ENCODE measurements at regions not wholly inside any gene's neighbourhood (a gene's known extent, or its start where the extent isn't known, plus 50 kb on each side); places are given as distances from the start of the nearest gene placed in this dataset.
"Not testable (repeated sequence)": the region's sequence is repeated elsewhere in the genome, so short reads cannot be mapped to it uniquely, and the experiment has no call there.

DNA sequence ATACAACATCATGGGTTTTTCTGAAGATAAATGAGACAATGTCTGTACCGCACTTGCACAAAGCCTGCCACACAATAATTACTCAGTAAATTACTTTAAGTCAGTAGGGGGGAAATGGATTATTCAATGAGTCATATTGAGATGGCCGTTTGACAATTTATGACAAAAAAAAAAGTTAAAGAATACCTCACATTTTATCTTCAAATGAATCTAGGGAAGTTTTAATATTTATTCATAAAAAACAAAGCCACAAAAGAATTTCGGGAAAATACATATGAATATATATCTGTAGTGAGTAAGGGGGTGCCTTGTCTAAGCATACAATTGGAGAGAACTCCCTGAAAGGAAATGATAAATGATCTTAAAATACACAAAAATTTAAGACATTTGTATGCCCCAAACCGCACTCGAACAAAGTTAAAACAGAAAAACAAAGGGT, 197.0 kb upstream of the SLC7A11 start:
- no peak for DNase-seq (ENCODE audit: low read depth)
- no peak overlapping the region for H3K4me3 ChIP-seq (ENCODE audit: low read depth, low read length)
- TF ChIP-seq CTCF (IDR thresholded peaks at IDR 0.05; ENCODE audit: insufficient read depth, low read depth, low read length, missing control alignments), result no peak

DNA sequence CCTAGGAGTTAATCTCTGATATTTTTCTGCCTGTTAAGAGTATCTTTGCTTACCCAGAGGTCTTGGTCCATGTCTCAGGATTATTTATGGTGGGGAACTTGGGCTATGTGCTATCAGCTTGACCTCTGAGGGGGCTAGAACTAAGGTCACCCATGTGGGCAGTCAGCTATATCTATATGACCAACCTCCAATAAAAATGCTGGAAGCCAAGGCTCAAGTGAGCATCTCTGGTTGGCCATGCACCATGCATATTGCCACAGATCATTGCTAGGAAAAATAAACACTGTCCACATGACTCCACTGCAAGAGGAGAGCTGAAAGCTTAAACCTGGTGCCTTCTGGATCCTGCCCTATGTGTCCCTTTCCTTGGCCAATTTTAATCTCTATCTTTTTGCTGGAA, 196.5 kb upstream of the SLC7A11 start:
- no peak for DNase-seq (ENCODE audit: low read depth)
- H3K4me3 ChIP-seq (ENCODE audit: low read depth, low read length), result no peak overlapping the region
- no peak for TF ChIP-seq CTCF (IDR thresholded peaks at IDR 0.05; ENCODE audit: insufficient read depth, low read depth, low read length, missing control alignments)

DNA sequence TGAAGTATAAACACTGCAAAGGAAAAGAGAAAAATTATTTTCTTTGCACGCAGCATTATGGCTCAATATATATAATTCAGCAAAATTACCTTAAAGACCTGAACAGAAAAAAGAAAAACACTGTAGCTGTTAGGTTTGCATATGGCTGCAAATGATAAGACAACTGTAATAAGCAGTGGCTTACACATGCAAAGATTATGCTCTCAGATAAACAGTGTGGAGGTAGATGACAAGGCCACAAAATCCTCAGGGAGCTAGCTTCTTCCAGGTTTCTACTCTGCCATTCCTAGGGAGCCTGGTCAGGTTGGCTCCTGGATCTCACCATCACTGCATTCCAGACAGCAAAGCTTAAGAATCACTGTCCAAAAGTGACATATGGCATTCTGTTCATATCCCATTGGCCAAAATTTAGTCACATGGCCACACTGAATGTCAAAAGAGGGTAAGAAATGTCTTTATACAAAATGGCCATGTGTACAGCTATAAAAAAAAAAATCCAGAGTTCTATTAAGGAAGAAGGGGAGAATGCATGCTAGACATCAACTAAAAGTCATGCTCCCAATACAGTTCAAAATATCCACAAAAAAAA, 195.2 kb upstream of the SLC7A11 start:
- H3K4me3 ChIP-seq (ENCODE audit: low read depth, low read length), result no peak overlapping the region
- DNase-seq (ENCODE audit: low read depth), result no peak
- no peak for TF ChIP-seq CTCF (IDR thresholded peaks at IDR 0.05; ENCODE audit: insufficient read depth, low read depth, low read length, missing control alignments)

- not testable (repeated sequence) for H3K4me3 ChIP-seq (ENCODE audit: low read depth, low read length); DNase-seq (ENCODE audit: low read depth)
Observed at GRCh38 chr4:138435733-138436132, 193.6 kb upstream of the SLC7A11 start.

GRCh38 chr4:138435046-138435445, 192.9 kb upstream of the SLC7A11 start:
- H3K4me3 ChIP-seq (ENCODE audit: low read depth, low read length); DNase-seq (ENCODE audit: low read depth): not testable (repeated sequence)

GRCh38 chr4:138428611-138429010, 186.5 kb upstream of the SLC7A11 start:
- H3K4me3 ChIP-seq (ENCODE audit: low read depth, low read length), result no peak overlapping the region
- no peak for DNase-seq (ENCODE audit: low read depth)
- TF ChIP-seq CTCF (IDR thresholded peaks at IDR 0.05; ENCODE audit: insufficient read depth, low read depth, low read length, missing control alignments), result no peak

- no peak for TF ChIP-seq CTCF (IDR thresholded peaks at IDR 0.05; ENCODE audit: insufficient read depth, low read depth, low read length, missing control alignments)
- H3K4me3 ChIP-seq (ENCODE audit: low read depth, low read length), result no peak overlapping the region
- DNase-seq (ENCODE audit: low read depth), result no peak
Observed at GRCh38 chr4:138426786-138427185, 184.6 kb upstream of the SLC7A11 start.

- TF ChIP-seq CTCF (IDR thresholded peaks at IDR 0.05; ENCODE audit: insufficient read depth, low read depth, low read length, missing control alignments), result no peak
- H3K4me3 ChIP-seq (ENCODE audit: low read depth, low read length), result no peak overlapping the region
- DNase-seq (ENCODE audit: low read depth), result no peak
Observed at GRCh38 chr4:138420471-138420870, 178.3 kb upstream of the SLC7A11 start.
